ENCODE measurements at regions not wholly inside any gene's neighbourhood (a gene's known extent, or its start where the extent isn't known, plus 50 kb on each side); places are given as distances from the start of the nearest gene placed in this dataset.
"Not testable (repeated sequence)": the region's sequence is repeated elsewhere in the genome, so short reads cannot be mapped to it uniquely, and the experiment has no call there.

DNA sequence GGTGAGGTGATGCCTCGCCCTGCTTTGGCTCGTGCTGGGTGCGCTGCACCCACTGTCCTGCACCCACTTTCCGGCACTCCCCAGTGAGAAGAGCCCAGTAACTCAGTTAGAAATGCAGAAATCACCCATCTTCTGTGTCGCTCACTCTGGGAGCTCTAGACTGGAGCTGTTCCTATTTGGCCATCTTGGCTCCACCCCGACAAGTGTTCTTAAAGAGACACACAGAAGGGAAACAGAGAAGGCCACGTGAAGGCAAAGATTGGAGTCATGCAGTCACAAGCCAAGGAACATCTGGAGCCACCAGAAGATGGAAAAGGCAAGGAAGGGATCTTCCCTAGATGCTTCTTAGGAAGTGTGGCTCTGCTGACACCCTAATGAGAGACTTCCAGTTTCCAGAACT is 170.6 kb upstream of the C1GALT1 start:
- TF ChIP-seq, protein P1, sequence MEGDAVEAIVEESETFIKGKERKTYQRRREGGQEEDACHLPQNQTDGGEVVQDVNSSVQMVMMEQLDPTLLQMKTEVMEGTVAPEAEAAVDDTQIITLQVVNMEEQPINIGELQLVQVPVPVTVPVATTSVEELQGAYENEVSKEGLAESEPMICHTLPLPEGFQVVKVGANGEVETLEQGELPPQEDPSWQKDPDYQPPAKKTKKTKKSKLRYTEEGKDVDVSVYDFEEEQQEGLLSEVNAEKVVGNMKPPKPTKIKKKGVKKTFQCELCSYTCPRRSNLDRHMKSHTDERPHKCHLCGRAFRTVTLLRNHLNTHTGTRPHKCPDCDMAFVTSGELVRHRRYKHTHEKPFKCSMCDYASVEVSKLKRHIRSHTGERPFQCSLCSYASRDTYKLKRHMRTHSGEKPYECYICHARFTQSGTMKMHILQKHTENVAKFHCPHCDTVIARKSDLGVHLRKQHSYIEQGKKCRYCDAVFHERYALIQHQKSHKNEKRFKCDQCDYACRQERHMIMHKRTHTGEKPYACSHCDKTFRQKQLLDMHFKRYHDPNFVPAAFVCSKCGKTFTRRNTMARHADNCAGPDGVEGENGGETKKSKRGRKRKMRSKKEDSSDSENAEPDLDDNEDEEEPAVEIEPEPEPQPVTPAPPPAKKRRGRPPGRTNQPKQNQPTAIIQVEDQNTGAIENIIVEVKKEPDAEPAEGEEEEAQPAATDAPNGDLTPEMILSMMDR (optimal IDR thresholded peaks at IDR 0.05 in 1 of 3, IDR thresholded peaks at IDR 0.05 in 1 of 3, conservative IDR thresholded peaks at IDR 0.05 in 1 of 3; ENCODE audit: extremely low read depth in 1 of 3, insufficient read depth in 2 of 3, low read length in 3 of 3) = not testable (repeated sequence)
- not testable (repeated sequence) for TF ChIP-seq EZH2 (IDR thresholded peaks at IDR 0.05; ENCODE audit: low read length)
